HepG2 (cell line): ENCODE measurements at regions not wholly inside any gene's neighbourhood (a gene's known extent, or its start where the extent isn't known, plus 50 kb on each side); places are given as distances from the start of the nearest gene placed in this dataset.

ENCODE experiments used
- ATAC-seq: fragments of 200-7000 bp; cut with Tn5 transposase; 3 replicates; pipeline ENCODE4 v1.9.1; 2020; ENCODE audit warnings: mild to moderate bottlenecking, moderate library complexity
- BruUV-seq: library from RNA; stranded (reverse); fragments of 400-500 nt; replicated peaks from 2 replicates; lab custom pipeline; 2021; lab: Mats Ljungman, UMichigan
- CTCF ChIA-PET: fragments of 300-600 bp; formaldehyde crosslinking; extraction: SDS; loops from one replicate; lab custom pipeline; 2021; ENCODE audit warnings: low total read pairs, inconsistent platforms, low intra/inter-chr PET ratio; lab: Yijun Ruan, JAX
- POLR2A ChIA-PET: fragments of 350-600 bp; sonication (Branson Sonifier 250); formaldehyde crosslinking; loops from one replicate; lab custom pipeline; 2020; ENCODE audit warnings: antibody characterized with exemption, inconsistent platforms; lab: Yijun Ruan, JAX
- DNase-seq: peaks from one replicate; pipeline ENCODE4 v3.0.0-alpha.2; 2015; ENCODE audit warnings: low spot score
- FAIRE-seq: peaks from 3 replicates; lab custom pipeline; 2011; peaks lifted over from hg19 to GRCh38; lab: Jason Lieb, UNC
- H2AFZ ChIP-seq: one replicate; pipeline ENCODE4 v1.6.1; 2011; ENCODE audit warnings: low read length, inconsistent platforms
- H3K27ac ChIP-seq: fragments of 300-600 bp; 3 replicates; pipeline ENCODE4 v1.8.0; 2011; ENCODE audit warnings: mixed run types, mild to moderate bottlenecking, mixed read lengths, low read length, inconsistent platforms; ENCODE audit not compliant: insufficient read depth; ENCODE audit errors: extremely low read length
- H3K27me3 ChIP-seq, 2 experiments: fragments of 200-600 bp in 1 of 2; 2 replicates in 1 of 2; 3 replicates in 1 of 2; pipeline versions ENCODE4 v1.6.0 to v1.8.0; 2011; ENCODE audit warnings: low read length in 2 of 2, mild to moderate bottlenecking in 2 of 2, moderate library complexity in 2 of 2, inconsistent platforms in 1 of 2; ENCODE audit not compliant: insufficient read depth in 2 of 2, control insufficient read depth in 1 of 2
- H3K36me3 ChIP-seq, 2 experiments: fragments of 200-600 bp in 1 of 2; replicated peaks in 1 of 2; 2 replicates in 1 of 2; 3 replicates in 1 of 2; pipeline versions ENCODE4 v1.5.1 to v1.8.0; 2011; ENCODE audit warnings: low read length in 2 of 2, inconsistent platforms in 1 of 2; ENCODE audit not compliant: insufficient read depth in 2 of 2, control insufficient read depth in 1 of 2
- H3K4me1 ChIP-seq: 2 replicates; pipeline ENCODE4 v1.5.1; 2012; ENCODE audit warnings: low read length, inconsistent platforms; ENCODE audit not compliant: insufficient read depth
- H3K4me2 ChIP-seq: 2 replicates; pipeline ENCODE4 v1.6.0; 2011; ENCODE audit warnings: low read depth, low read length, inconsistent platforms
- H3K4me3 ChIP-seq, 3 experiments: fragments of 200-600 bp in 1 of 3; sonication (generic), shearing (Covaris generic) in 1 of 3; replicated peaks in 1 of 3; 2 replicates each; pipeline ENCODE4 v1.5.1; 2011 to 2016; ENCODE audit warnings: low read length in 3 of 3, inconsistent platforms in 2 of 3, low read depth in 2 of 3, mild to moderate bottlenecking in 2 of 3, control low read depth in 1 of 3, mixed read lengths in 1 of 3; ENCODE audit not compliant: insufficient read depth in 1 of 3
- H3K79me2 ChIP-seq: one replicate; pipeline ENCODE4 v1.6.1; 2011; ENCODE audit warnings: low read length, inconsistent platforms; ENCODE audit not compliant: insufficient read depth
- H3K9ac ChIP-seq: 2 replicates; pipeline ENCODE4 v1.6.0; 2011; ENCODE audit warnings: mild to moderate bottlenecking, low read depth, low read length, inconsistent platforms; ENCODE audit not compliant: insufficient read depth
- H3K9me3 ChIP-seq: 2 replicates; pipeline ENCODE4 v1.5.1; 2012; ENCODE audit warnings: mild to moderate bottlenecking, low read length
- H4K20me1 ChIP-seq: 2 replicates; pipeline ENCODE4 v1.6.0; 2011; ENCODE audit warnings: inconsistent platforms, mild to moderate bottlenecking, low read length, moderate library complexity; ENCODE audit not compliant: insufficient read depth
- CENPX ChIP-seq: sonication (generic); formaldehyde crosslinking; IDR thresholded peaks from 2 replicates; pipeline ENCODE4 v1.9.0; 2021; ENCODE audit warnings: mild to moderate bottlenecking, missing genetic modification reagents, moderate library complexity
- CSRNP2 ChIP-seq: sonication (generic); formaldehyde crosslinking; conservative IDR thresholded peaks from 2 replicates; pipeline ENCODE4 v1.8.0; 2022; ENCODE audit warnings: low read depth, missing genetic modification reagents
- EEA1 ChIP-seq: sonication (generic); formaldehyde crosslinking; IDR thresholded peaks from 2 replicates; pipeline ENCODE4 v1.5.1; 2020; ENCODE audit warnings: mild to moderate bottlenecking, missing genetic modification reagents, borderline replicate concordance
- HMGXB4 ChIP-seq, 2 experiments: sonication (generic) in 1 of 2; formaldehyde crosslinking in 1 of 2; IDR thresholded peaks; 2 replicates each; pipeline versions ENCODE4 v1.4.0 to v1.6.1; 2018 to 2020; ENCODE audit warnings: missing genetic modification reagents in 2 of 2, borderline replicate concordance in 1 of 2, low read depth in 1 of 2, mild to moderate bottlenecking in 1 of 2, missing biosample characterization in 1 of 2
- KLF13 ChIP-seq: sonication (generic); formaldehyde crosslinking; IDR thresholded peaks from 2 replicates; pipeline ENCODE4 v1.4.0; 2020; ENCODE audit warnings: mild to moderate bottlenecking, missing genetic modification reagents
- POLR2A ChIP-seq, 2 experiments: IDR thresholded peaks; 2 replicates each; pipeline ENCODE4 v1.6.1; 2011; ENCODE audit warnings: low read depth in 2 of 2, low read length in 2 of 2, mild to moderate bottlenecking in 1 of 2, moderate library complexity in 1 of 2; ENCODE audit not compliant: insufficient read depth in 1 of 2
- REPIN1 ChIP-seq: sonication (generic); formaldehyde crosslinking; IDR thresholded peaks from 2 replicates; pipeline ENCODE4 v1.8.0; 2022; ENCODE audit warnings: missing genetic modification reagents, low read depth, mild to moderate bottlenecking, borderline replicate concordance
- SKIL ChIP-seq: sonication (generic); formaldehyde crosslinking; IDR thresholded peaks from 2 replicates; pipeline ENCODE4 v1.8.0; 2022; ENCODE audit warnings: missing genetic modification reagents, mild to moderate bottlenecking, moderate library complexity, borderline replicate concordance
- SP4 ChIP-seq: sonication (generic); formaldehyde crosslinking; IDR thresholded peaks from 2 replicates; pipeline ENCODE4 v1.8.1; 2023; ENCODE audit warnings: mild to moderate bottlenecking, missing genetic modification reagents
- TEAD3 ChIP-seq: optimal IDR thresholded peaks from 2 replicates; pipeline ENCODE3; 2016; ENCODE audit warnings: borderline replicate concordance
- TP53 ChIP-seq: sonication (generic); formaldehyde crosslinking; conservative IDR thresholded peaks from 2 replicates; pipeline ENCODE4 v1.4.0; 2020; ENCODE audit warnings: missing genetic modification reagents
- ZBTB46 ChIP-seq: sonication (generic); formaldehyde crosslinking; IDR thresholded peaks from 2 replicates; pipeline ENCODE4 v1.4.0; 2020; ENCODE audit warnings: mild to moderate bottlenecking, missing genetic modification reagents, borderline replicate concordance
- ZNF18 ChIP-seq: sonication (generic); formaldehyde crosslinking; IDR thresholded peaks from 2 replicates; pipeline ENCODE4 v1.8.0; 2022; ENCODE audit warnings: mild to moderate bottlenecking, missing genetic modification reagents; ENCODE audit not compliant: insufficient replicate concordance
- ZNF513 ChIP-seq: sonication (generic); formaldehyde crosslinking; conservative IDR thresholded peaks from 2 replicates; pipeline ENCODE4 v1.5.0; 2020; ENCODE audit warnings: missing genetic modification reagents
- WGBS: methylation state at CpG from one replicate; pipeline ENCODE4 v1.1.6; 2017; ENCODE audit warnings: low lambda C conversion rate; 5-methylcytosine and 5-hydroxymethylcytosine counted together
- in situ Hi-C: cut with HindIII; loops from 2 replicates; pipeline ENCODE4 v1.10.0; 2017; ENCODE audit warnings: low pct_unique_long_range_greater_than_20kb; ENCODE audit not compliant: extremely low pct_ligation_motif_present
- intact Hi-C: fragments of 100-400 bp; cut with micrococcal nuclease; formaldehyde crosslinking; loops from one replicate; pipeline ENCODE4 v1.10.0; 2022; ENCODE audit not compliant: unreplicated experiment

- POLR2A ChIA-PET: no interaction called here
- TF ChIP-seq POLR2A (IDR thresholded peaks at IDR 0.05; ENCODE audit: insufficient read depth in 1 of 2, low read depth in 2 of 2, low read length in 2 of 2): no peak
- no peak for TF ChIP-seq ZBTB46
- TF ChIP-seq EEA1 (CRISPR knock-in tag): no peak
- TF ChIP-seq SP4 (CRISPR knock-in tag): no peak
- no peak for TF ChIP-seq CSRNP2 (CRISPR knock-in tag)
- no peak for TF ChIP-seq ZNF18 (CRISPR knock-in tag)
- TF ChIP-seq ZNF513: no peak
- no peak for TF ChIP-seq TP53
- TF ChIP-seq CENPX (CRISPR knock-in tag): no peak
- no peak for TF ChIP-seq SKIL (CRISPR knock-in tag)
- no peak for TF ChIP-seq KLF13 (CRISPR knock-in tag)
- no peak for TF ChIP-seq REPIN1 (CRISPR knock-in tag)
- TF ChIP-seq TEAD3 (CRISPR knock-in tag): no peak
- TF ChIP-seq HMGXB4 (CRISPR knock-in tag; IDR thresholded peaks at IDR 0.05; ENCODE audit: borderline replicate concordance in 1 of 2, low read depth in 1 of 2): no peak
Observed at GRCh38 chr2:59853032-59853431, 700.4 kb downstream of the BCL11A start.

More at GRCh38 chr2:59853032-59853431, 700.4 kb downstream of the BCL11A start:
- 20% methylated on average over 4 of the region's 4 CpGs for WGBS
- no peaks in the 10 kb centered on the region for H3K79me2 ChIP-seq
- intact Hi-C loops (no loop called here), in situ Hi-C loops (no loop called here)
- ATAC-seq (no peak), DNase-seq (no peak), FAIRE-seq (no peak)
- H3K9me3 ChIP-seq: no peaks in the 10 kb centered on the region
- no peak overlapping the region for H3K27ac ChIP-seq
- H3K4me3 ChIP-seq: no peak overlapping the region
- no peak overlapping the region for H3K9ac ChIP-seq
- no peaks in the 10 kb centered on the region for H3K4me1 ChIP-seq
- no peaks in the 10 kb centered on the region for H4K20me1 ChIP-seq
- no TSS peak for BruUV-seq
- H3K4me2 ChIP-seq: no peak overlapping the region
- H2AFZ ChIP-seq: no peak overlapping the region
- CTCF ChIA-PET: no interaction called here
- no peaks in the 10 kb centered on the region for H3K36me3 ChIP-seq
- no peaks in the 10 kb centered on the region for H3K27me3 ChIP-seq
